AG04449 (cell line): ENCODE measurements at regions not wholly inside any gene's neighbourhood (a gene's known extent, or its start where the extent isn't known, plus 50 kb on each side); places are given as distances from the start of the nearest gene placed in this dataset.
"Not testable (repeated sequence)": the region's sequence is repeated elsewhere in the genome, so short reads cannot be mapped to it uniquely, and the experiment has no call there.

Source experiments
- CTCF ChIA-PET: fragments of 350-600 bp; formaldehyde crosslinking; extraction: SDS; loops from one replicate; lab custom pipeline; 2021; ENCODE audit warnings: antibody characterized with exemption; lab: Yijun Ruan, JAX
- POLR2A ChIA-PET: fragments of 400-600, 350-600 bp; formaldehyde crosslinking; extraction: SDS; loops from one replicate; lab custom pipeline; 2020; ENCODE audit warnings: antibody characterized with exemption, inconsistent platforms; lab: Yijun Ruan, JAX
- DNase-seq: peaks from one replicate; pipeline ENCODE4 v3.0.0-alpha.2; 2010; ENCODE audit warnings: low read depth, low spot score
- H3K4me3 ChIP-seq: 2 replicates; pipeline ENCODE4 v1.5.1; 2011; ENCODE audit warnings: low read depth, mild to moderate bottlenecking, control low read depth, low read length
- CTCF ChIP-seq: IDR thresholded peaks from one replicate; pipeline ENCODE4 v1.5.1; 2011; ENCODE audit warnings: mild to moderate bottlenecking, moderate library complexity, low read length, control low read depth, inconsistent platforms; ENCODE audit not compliant: insufficient read depth; ENCODE audit errors: missing control alignments

GRCh38 chr1:200258447-200259375 is 151.1 kb downstream of the ZNF281 start:
- TF ChIP-seq CTCF, result peak; percentile 40
- DNase-seq, result no peak
- CTCF ChIA-PET, result interaction anchor here (1.0 to 2.5 kb wide), 13 partner anchors 8 to 574 kb away, joined by 3 to 19 read pairs (median 5); no protein-coding TSS in a partner anchor
- POLR2A ChIA-PET, result no interaction called here
- H3K4me3 ChIP-seq, result no peak overlapping the region

- TF ChIP-seq CTCF, result no peak
- POLR2A ChIA-PET, result no interaction called here
- no peak for DNase-seq
- no peak overlapping the region for H3K4me3 ChIP-seq
- CTCF ChIA-PET, result interaction anchor here (0.6 to 2.5 kb wide), 7 partner anchors 10 to 572 kb away, joined by 3 to 19 read pairs (median 6); no protein-coding TSS in a partner anchor
Observed at GRCh38 chr1:200257235-200257634, 152.6 kb downstream of the ZNF281 start.

GRCh38 chr1:200254602-200255001 is 155.2 kb downstream of the ZNF281 start:
- CTCF ChIA-PET, result interaction anchor here (0.5 to 1.2 kb wide), 6 partner anchors 9 to 233 kb away, joined by 3 to 7 read pairs (median 3); no protein-coding TSS in a partner anchor
- H3K4me3 ChIP-seq, POLR2A ChIA-PET, DNase-seq: not testable (repeated sequence)

GRCh38 chr1:200253774-200254495 is 155.9 kb downstream of the ZNF281 start:
- ChIA-PET POLR2A (no interaction called here), CTCF (interaction anchor here (0.7 to 1.1 kb wide), 3 partner anchors 26 to 115 kb away, joined by 3 read pairs; no protein-coding TSS in a partner anchor)
- DNase-seq, result no peak
- H3K4me3 ChIP-seq, result no peak overlapping the region
- no peak for TF ChIP-seq CTCF

GRCh38 chr1:200252531-200252930 is 157.3 kb downstream of the ZNF281 start:
- TF ChIP-seq CTCF, result no peak
- no peak overlapping the region for H3K4me3 ChIP-seq
- ChIA-PET CTCF (interaction anchor here (1.1 kb wide), 1 partner anchor 113 kb away, joined by 3 read pairs; no protein-coding TSS in a partner anchor), POLR2A (no interaction called here)
- DNase-seq, result peak; percentile 77

- POLR2A ChIA-PET, result no interaction called here
- DNase-seq, result no peak
- H3K4me3 ChIP-seq, result no peak overlapping the region
- no peak for TF ChIP-seq CTCF
- CTCF ChIA-PET, result no interaction called here
Observed at GRCh38 chr1:200250469-200250868, 159.4 kb downstream of the ZNF281 start.
